ENCODE measurements at regions not wholly inside any gene's neighbourhood (a gene's known extent, or its start where the extent isn't known, plus 50 kb on each side); places are given as distances from the start of the nearest gene placed in this dataset.
A peak's percentile ranks its signal among the peaks of the same experiment; 100 is the strongest.

DNA sequence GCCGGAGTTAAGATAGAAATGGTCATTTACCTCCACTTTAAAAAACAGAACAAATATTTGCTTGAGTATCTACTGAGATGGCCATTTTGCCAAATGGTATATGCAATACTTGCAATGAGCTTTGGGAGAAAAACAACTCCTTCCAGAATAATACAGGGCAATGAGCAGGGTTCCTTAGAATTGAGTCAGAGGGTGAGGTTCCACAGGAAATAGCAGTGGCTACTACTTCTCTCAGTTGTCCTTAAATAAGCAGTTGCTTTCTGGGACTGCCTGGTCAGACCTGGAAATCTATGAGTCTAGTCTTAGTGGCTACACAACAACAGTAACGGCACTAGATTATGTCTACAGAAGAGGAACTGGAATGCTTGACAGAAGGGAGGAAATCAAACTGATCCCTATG, 80.9 kb upstream of the CCDC85A start:
- peak; percentile 66 for DNase-seq (ENCODE audit: low read depth)

DNA sequence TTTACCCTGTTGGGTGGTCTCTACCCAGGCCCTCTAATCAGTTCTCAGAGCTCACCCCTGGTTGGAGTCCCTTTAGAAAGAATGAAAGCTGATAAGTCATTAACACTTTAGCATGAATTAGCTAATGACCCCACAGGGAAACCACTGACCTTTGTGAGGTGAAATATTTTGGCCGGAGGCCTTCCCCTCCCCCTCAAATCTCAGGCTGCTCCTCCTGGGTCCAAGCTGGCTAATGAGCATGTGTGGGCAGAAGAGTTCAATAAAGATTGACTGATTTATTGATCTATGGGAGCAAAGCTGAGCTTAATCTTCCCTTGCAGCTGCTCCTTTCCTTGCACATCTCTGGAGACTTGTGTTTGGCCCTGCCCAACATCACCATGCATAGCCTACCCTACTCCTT, 78.8 kb upstream of the CCDC85A start:
- no peak for DNase-seq (ENCODE audit: low read depth)

DNA sequence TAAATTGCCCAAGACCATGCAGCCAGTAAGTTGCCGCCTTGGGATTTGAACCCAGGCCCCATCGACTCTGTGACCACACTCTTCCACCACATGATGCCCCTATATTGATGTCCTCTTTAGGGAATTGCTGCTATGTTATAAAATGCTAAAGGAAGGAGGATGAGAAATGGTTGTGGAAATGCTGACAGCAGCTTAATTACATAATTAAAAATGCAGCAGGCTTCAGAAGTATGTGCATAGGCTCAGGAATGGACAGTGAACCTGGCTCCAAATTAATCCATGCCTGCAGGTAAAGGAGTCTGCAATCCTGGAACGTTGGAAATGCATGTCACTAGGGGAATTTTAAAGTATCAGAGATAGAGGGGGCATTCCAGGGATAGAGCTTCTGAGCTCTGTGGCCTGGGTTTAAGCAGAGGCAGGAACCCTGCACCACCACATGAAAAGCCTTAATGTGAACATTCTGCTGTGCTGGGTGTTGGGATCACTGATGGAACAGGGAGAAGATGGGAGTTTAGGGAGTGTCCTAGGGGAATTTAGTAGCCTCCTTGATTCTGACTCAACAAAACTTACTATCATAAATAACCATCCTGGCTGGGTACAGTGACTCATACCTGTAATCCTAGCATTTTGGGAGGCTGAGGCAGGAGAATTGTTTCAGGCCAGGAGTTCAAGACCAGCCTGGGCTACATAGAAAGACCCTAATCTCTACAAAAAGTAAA, 76.1 kb upstream of the CCDC85A start:
- DNase-seq (ENCODE audit: low read depth) = no peak

DNA sequence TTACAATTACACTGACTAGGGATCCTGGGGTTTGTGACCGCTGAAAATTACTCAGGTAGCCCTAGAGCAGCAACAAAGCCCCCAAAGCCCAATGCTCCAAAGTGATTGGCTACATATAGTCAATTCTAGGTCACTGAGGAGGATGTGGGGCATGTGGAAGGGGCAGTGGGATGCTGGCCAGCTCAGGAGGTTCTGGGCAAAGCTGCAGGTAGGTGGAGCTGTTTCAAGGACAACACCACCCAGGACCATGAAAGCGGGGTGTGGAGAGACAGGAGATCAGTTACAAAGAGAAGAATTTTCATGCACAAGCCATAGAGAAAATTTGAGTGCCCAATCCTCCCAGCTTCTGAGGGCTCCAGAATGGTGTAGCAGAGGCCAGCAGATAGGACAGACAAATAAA, 75.0 kb upstream of the CCDC85A start:
- DNase-seq (ENCODE audit: low read depth) = no peak

DNA sequence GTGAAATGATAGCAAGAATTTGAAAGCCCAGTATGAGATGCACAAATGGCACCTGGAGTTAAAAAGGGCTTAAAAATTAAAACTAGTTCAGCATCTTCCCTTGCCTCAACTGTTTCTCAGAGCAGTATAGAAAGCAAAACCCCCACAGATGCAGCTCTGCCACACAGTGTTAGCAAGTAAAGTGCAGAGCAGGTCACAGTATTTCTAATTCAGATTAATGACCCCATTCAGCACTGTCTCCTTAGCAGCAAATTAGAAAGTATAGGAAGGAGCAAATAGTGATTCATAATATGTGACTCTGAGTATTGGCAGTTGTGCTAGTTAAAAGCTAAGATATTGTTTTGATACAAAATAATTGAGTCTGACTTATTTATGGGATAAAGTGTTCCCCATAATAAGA, 73.8 kb upstream of the CCDC85A start:
- no peak for DNase-seq (ENCODE audit: low read depth)

DNA sequence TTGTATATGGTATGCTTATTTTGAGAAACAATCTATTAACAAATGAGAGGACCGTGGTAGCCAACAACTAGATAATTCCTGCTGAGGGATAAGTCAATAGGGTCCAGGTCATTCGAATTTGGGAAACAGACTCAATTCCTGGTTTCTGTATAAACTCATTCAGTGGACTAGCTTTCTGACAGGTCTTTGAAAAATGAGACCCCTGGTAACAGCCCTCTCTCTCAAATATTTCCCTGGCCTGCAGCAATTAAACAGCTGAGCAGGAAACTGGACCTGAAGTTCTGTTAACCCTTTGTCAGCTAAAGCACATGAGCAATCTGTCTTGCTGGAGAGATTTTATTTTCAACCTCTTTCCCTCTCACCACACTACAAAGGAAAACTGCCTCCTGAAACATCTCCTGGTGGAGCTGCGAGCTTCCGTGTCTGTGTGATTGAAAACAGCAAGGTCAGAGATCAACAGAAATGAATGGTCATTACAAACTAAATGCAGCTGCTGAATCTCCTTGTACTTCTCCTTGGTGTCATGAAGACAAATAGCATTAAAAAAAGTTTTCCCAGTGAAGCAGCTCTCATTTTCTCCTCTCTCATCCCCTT, 70.3 kb upstream of the CCDC85A start:
- DNase-seq (ENCODE audit: low read depth) = no peak

DNA sequence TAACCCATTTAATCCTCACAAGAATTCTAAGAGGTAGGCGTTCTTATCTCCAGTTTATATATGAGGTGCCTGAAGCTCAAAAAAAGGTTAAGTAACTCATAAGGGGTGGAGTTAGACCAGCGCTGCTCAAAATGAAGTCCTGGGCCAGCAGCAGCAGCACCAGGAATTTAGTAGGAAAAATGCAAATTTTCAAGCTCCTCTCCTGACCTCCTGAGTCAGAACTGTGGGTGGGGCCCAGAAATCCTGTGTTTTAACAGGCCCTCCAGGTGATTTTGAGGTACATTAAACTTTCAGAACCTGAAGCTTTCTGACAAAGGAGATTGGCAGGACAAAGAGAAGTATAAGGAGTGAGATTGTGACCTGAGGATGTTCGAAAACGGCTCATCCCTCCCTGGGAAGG, 66.0 kb upstream of the CCDC85A start:
- DNase-seq (ENCODE audit: low read depth) = no peak

DNA sequence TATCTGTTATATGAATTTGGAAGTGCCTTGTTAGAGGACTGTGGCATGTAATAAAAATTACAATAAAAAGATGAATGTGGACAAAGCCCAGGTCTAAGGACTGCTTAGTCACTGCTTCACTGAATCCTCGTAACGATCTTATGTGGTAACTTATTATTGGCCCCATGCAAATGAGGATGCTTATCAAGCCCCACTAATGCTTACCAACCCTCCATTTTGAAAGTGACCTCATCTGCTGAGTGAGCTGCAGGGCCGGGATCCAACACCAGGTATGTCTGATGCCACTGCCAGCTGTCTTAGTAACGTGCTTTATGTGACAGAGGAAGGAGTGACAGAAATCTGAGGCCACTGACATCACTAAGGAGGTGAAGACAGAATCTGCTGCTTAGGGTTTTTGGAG, 65.3 kb upstream of the CCDC85A start:
- DNase-seq (ENCODE audit: low read depth) = no peak

DNA sequence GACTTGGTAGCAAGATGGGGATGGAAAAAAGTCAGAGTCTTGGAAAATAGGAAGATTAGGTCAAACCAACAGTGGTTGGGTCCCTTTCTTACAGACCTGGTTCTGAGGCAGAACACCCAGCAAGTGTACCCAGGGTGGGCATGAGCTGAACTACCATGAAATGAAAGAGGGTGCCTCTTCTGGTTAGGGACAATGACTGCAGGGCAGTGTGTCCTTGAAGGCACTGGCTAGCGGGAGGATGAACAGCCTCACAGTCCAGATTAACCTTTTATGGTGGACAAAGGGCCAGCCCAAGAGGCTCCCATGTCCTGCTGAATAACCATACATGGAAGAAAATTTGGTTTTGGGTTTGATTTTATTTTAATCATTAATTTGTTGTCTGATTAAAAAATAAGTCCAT, 61.8 kb upstream of the CCDC85A start:
- no peak for DNase-seq (ENCODE audit: low read depth)

DNA sequence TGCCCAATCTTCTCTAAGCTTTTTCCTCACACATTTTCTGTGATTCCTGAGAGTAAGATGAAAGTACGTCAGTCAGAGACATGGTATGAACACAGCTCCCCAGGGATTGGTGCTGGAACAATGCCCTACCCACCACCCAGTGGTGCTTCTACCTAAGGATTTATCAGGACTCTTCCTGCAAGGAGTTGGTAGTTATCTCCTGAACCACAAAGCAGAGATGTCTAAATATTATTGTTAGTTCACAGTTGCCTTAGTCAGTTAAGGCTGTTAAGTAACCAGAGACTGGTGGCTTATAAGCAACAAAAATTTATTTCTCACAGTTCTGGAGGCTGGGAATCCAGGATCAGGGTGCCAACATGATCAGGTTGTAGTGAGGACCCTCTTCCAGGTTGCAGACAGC, 60.3 kb upstream of the CCDC85A start:
- no peak for DNase-seq (ENCODE audit: low read depth)

DNA sequence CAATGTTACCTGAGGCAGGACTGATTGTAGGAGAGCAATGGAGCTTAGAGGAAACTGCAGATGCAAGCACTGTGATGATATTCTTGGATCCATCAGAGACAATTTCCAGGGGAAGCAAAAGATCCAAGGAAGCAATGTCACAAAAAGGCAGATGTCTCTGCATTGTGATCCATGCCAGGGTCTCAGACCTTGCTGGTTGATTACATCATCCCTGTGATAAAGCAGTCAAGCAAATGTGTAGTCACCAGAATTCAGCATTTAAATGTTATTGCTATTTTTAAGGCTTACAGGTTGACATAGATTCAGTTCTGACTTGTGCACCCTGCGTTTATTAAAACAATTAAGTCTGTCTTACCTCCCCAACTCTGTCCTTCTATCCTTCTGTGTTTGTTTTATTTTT, 56.8 kb upstream of the CCDC85A start:
- no peak for DNase-seq (ENCODE audit: low read depth)

DNA sequence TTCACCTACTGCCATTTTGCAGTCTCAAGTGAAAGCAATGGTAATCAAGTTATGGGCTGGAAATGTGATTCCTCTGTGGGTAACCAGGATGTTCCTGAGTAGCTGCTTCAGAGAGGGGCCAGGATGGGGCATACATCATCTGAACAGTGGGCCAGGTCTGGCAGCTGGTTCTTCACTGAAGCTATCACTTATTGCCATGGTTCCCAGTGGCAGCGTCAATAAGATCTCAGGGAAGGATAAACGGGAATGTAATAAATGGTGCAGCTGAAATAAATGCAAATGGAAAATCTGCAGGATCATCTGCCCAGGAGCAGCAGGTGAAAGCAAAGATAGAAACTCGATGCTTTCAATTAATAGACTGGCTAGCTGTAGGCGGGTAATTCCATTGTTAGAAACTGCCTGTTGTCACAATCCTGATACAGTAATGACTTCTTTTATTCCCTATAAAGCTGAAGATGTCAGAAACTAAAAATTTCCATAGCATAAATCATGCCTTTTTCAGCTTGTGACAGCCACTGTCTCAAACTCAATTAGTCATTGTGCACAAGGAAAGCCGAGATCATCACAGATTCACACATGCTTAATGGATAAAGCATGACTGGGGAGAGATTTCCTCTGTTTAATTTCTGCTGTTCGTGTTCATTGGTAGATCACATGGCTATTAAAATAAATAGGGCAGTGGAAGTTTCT, 56.2 kb upstream of the CCDC85A start:
- peak; percentile 42 for DNase-seq (ENCODE audit: low read depth)

DNA sequence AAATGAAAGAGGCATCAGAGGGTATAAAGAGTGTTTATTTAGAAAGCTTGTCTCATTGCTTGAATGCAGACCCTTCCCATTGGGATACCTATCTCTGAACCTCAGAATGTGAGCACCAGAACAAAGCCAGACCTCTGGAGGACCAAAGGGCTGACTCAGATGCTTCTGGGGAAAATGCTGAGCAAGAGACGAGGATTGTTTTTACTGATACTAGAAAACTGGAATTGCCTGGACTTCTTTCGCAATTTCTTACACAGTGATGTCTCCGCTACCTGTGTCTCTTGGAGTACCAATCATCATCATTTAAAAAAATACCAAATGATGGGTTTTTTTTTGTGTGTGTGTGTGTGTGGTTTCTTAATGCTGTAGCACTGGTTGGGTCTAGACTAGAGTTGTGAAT, 55.6 kb upstream of the CCDC85A start:
- peak; percentile 21 for DNase-seq (ENCODE audit: low read depth)

DNA sequence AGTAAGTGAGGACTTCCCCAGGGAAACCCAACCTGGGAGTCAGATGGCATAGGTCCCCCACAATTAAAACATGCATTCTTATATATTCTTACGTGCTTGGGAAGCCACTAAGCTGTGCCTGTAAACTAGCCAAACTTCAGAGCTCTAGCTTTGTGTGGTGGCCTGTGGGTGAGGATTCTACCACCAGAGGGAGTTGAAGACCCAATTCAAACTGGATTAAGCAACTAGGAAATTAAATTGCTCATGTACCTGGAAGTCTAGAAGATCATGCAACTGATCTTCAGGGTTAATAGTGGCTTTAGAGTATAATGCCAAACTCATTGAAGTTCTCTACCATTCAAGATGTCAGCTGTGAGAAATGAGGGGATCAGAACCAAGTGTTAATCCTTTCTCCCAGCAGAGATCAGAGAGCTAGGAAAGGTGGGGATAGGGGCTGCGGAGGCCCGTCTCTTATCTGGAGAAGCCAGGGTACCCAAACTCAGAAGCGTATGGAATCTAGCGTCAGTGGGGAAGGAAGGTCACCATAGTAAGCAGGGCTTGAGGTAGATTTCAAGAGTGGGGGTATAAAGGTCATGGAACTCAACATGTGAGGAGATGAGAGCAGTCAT, 53.2 kb upstream of the CCDC85A start:
- peak; percentile 61 for DNase-seq (ENCODE audit: low read depth)

DNA sequence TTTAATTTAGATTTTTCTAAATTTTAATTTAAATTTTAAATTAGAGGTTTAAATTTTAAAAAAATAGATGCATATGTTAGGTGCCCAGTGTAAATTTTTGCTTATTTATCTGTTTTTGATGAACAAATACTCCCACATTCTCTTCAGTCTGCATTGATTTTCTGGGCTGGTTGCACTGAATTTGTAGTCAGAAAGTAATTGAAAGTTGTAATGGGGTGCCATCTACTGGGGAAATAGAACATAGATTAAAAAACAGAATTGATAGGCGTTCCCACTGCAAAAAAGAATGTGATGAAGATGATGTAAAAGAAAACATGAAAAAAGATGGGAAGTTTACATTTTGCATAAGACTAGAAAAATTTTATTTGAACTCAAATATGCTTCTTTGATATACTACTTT, 51.7 kb upstream of the CCDC85A start:
- peak; percentile 61 for DNase-seq (ENCODE audit: low read depth)

DNA sequence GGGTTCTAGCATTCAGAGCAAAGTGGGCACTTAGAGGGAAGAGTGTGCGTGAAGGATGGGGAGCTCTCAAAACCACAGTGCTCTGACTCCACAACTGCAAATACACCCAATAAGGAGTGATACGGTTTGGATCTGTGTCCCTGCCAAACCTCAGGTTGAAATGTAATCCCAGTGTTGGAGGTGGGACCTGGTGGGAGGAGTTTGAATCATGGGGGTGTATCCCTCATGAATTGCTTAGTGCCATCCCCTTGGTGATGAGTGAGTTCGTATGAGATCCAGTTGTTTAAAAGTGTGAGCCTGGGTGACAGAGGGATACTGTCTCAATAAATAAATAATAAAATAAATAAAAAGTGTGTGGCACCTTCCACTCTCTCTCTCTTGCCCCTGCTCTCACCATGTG, 50.3 kb upstream of the CCDC85A start:
- no peak for DNase-seq (ENCODE audit: low read depth)

DNA sequence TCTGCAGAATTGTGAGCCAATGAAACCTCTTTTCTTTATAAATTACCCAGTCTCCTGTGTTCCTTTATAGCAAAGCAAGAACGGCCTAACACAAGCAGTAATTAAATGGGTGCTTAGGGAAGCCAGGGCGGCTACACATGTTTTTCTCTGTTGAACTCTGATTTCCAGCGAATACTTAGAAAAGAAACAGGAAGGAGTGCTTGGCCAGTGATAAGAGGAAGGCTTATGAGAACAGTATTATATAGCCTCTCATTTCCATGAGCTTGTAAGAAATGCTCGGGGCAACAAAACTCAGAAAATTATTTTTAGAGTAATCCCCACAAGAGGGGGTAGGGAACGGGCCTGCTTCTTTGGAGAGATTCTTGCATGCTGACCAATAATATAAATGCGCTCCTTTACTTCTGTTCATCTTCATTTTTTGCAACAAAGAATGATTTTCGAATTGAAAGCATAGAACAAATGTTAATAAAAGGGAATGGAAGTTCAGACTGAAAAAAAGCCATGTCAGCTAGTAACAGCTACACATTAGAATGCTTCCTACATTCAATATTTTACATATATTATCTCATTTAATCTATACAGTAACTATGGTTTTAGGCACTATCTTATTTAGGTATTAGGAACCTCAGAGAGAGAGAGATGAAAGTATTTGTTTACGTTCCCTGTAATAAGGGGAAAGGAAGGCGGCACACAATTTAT, 49.7 kb upstream of the CCDC85A start:
- DNase-seq (ENCODE audit: low read depth) = peak; percentile 5

All from EH (cell line).